ENCODE measurements at regions not wholly inside any gene's neighbourhood (a gene's known extent, or its start where the extent isn't known, plus 50 kb on each side); places are given as distances from the start of the nearest gene placed in this dataset.

- H3K4me3 ChIP-seq (ENCODE audit: insufficient read depth, low read length, poor library complexity, severe bottlenecking) = no peak overlapping the region
- no peaks in the 10 kb centered on the region for H3K27me3 ChIP-seq (ENCODE audit: low read length)
- no peak overlapping the region for H2AFZ ChIP-seq (ENCODE audit: low read depth, low read length, severe bottlenecking)
- no peak for TF ChIP-seq CTCF (IDR thresholded peaks at IDR 0.05; ENCODE audit: insufficient read depth, low read length, poor library complexity, severe bottlenecking)
- TF ChIP-seq EZH2phosphoT487 (conservative IDR thresholded peaks at IDR 0.05; ENCODE audit: low read length) = no peak
- no peaks in the 10 kb centered on the region for H4K20me1 ChIP-seq (ENCODE audit: low read depth, low read length)
- no peak overlapping the region for H3K27ac ChIP-seq (ENCODE audit: low read depth, low read length)
- H3K36me3 ChIP-seq (ENCODE audit: low read length) = no peaks in the 10 kb centered on the region
- no peaks in the 10 kb centered on the region for H3K9me2 ChIP-seq (replicated peaks; ENCODE audit: insufficient read depth, low read length)
- no peaks in the 10 kb centered on the region for H3F3A ChIP-seq (ENCODE audit: insufficient read depth)
- H3K4me2 ChIP-seq (ENCODE audit: low read depth, low read length, poor library complexity, severe bottlenecking) = no peak overlapping the region
- H3K79me2 ChIP-seq (ENCODE audit: insufficient read depth, low read length) = no peaks in the 10 kb centered on the region
- H3K9me3 ChIP-seq (ENCODE audit: insufficient read depth, low read length) = no peaks in the 10 kb centered on the region
- H3K9ac ChIP-seq (ENCODE audit: low read length) = no peak overlapping the region
Observed at GRCh38 chr5:89253666-89254352, 370.8 kb upstream of the MEF2C start.

GRCh38 chr5:89246864-89247263 lies 363.9 kb upstream of the MEF2C start:
- no peak overlapping the region for H3K9ac ChIP-seq (ENCODE audit: low read length)
- H3K27ac ChIP-seq (ENCODE audit: low read depth, low read length) = no peak overlapping the region
- no peaks in the 10 kb centered on the region for H3F3A ChIP-seq (ENCODE audit: insufficient read depth)
- no peaks in the 10 kb centered on the region for H3K9me2 ChIP-seq (replicated peaks; ENCODE audit: insufficient read depth, low read length)
- H3K27me3 ChIP-seq (ENCODE audit: low read length) = no peaks in the 10 kb centered on the region
- no peaks in the 10 kb centered on the region for H3K79me2 ChIP-seq (ENCODE audit: insufficient read depth, low read length)
- no peak overlapping the region for H2AFZ ChIP-seq (ENCODE audit: low read depth, low read length, severe bottlenecking)
- H3K4me3 ChIP-seq (ENCODE audit: insufficient read depth, low read length, poor library complexity, severe bottlenecking) = no peak overlapping the region
- TF ChIP-seq CTCF (IDR thresholded peaks at IDR 0.05; ENCODE audit: insufficient read depth, low read length, poor library complexity, severe bottlenecking) (no peak), EZH2phosphoT487 (conservative IDR thresholded peaks at IDR 0.05; ENCODE audit: low read length) (no peak)
- H3K4me2 ChIP-seq (ENCODE audit: low read depth, low read length, poor library complexity, severe bottlenecking) = no peak overlapping the region
- no peaks in the 10 kb centered on the region for H3K9me3 ChIP-seq (ENCODE audit: insufficient read depth, low read length)
- no peaks in the 10 kb centered on the region for H3K36me3 ChIP-seq (ENCODE audit: low read length)
- no peaks in the 10 kb centered on the region for H4K20me1 ChIP-seq (ENCODE audit: low read depth, low read length)

GRCh38 chr5:89246252-89246651 lies 363.3 kb upstream of the MEF2C start:
- Histone ChIP-seq H3K27me3 (ENCODE audit: low read length) (no peaks in the 10 kb centered on the region), H4K20me1 (ENCODE audit: low read depth, low read length) (no peaks in the 10 kb centered on the region), H3K36me3 (ENCODE audit: low read length) (no peaks in the 10 kb centered on the region), H3K9me2 (replicated peaks; ENCODE audit: insufficient read depth, low read length) (no peaks in the 10 kb centered on the region), H3K79me2 (ENCODE audit: insufficient read depth, low read length) (no peaks in the 10 kb centered on the region), H3K4me3 (ENCODE audit: insufficient read depth, low read length, poor library complexity, severe bottlenecking) (no peak overlapping the region), H3K27ac (ENCODE audit: low read depth, low read length) (no peak overlapping the region), H3K9me3 (ENCODE audit: insufficient read depth, low read length) (no peaks in the 10 kb centered on the region), H3F3A (ENCODE audit: insufficient read depth) (no peaks in the 10 kb centered on the region), H3K4me2 (ENCODE audit: low read depth, low read length, poor library complexity, severe bottlenecking) (no peak overlapping the region), H3K9ac (ENCODE audit: low read length) (no peak overlapping the region), H2AFZ (ENCODE audit: low read depth, low read length, severe bottlenecking) (no peak overlapping the region)
- no peak for TF ChIP-seq CTCF (IDR thresholded peaks at IDR 0.05; ENCODE audit: insufficient read depth, low read length, poor library complexity, severe bottlenecking)

Data from SU-DHL-6 (cell line).